GM20000 (cell line): ENCODE measurements at regions not wholly inside any gene's neighbourhood (a gene's known extent, or its start where the extent isn't known, plus 50 kb on each side); places are given as distances from the start of the nearest gene placed in this dataset.

Source experiments
- DNase-seq: peaks from one replicate; pipeline ENCODE4 v3.0.0; 2012; ENCODE audit warnings: low spot score
- CTCF ChIP-seq: IDR thresholded peaks from 2 replicates; pipeline ENCODE4 v1.5.1; 2012; ENCODE audit warnings: mild to moderate bottlenecking, control low read depth; ENCODE audit errors: extremely low read depth, missing control alignments

GRCh38 chr16:63175313-63175712 lies 1139.1 kb upstream of the CDH8 start:
- TF ChIP-seq CTCF: no peak
- DNase-seq: no peak

- no peak for TF ChIP-seq CTCF
Observed at GRCh38 chr16:63174801-63175200, 1138.6 kb upstream of the CDH8 start.

GRCh38 chr16:63171545-63171944 lies 1135.3 kb upstream of the CDH8 start:
- no peak for TF ChIP-seq CTCF
- DNase-seq: no peak

More at GRCh38 chr16:63174801-63175200, 1138.6 kb upstream of the CDH8 start:
- DNase-seq: no peak

GRCh38 chr16:63169100-63169499 lies 1132.9 kb upstream of the CDH8 start:
- no peak for DNase-seq
- TF ChIP-seq CTCF: no peak

- no peak for DNase-seq
- TF ChIP-seq CTCF: no peak
Observed at GRCh38 chr16:63157818-63158217, 1121.6 kb upstream of the CDH8 start.

GRCh38 chr16:63146251-63146650 lies 1110.0 kb upstream of the CDH8 start:
- no peak for DNase-seq
- TF ChIP-seq CTCF: no peak

GRCh38 chr16:63145411-63145810 lies 1109.2 kb upstream of the CDH8 start:
- no peak for DNase-seq
- TF ChIP-seq CTCF: no peak
